OCI-M1 (cell line): ENCODE measurements at regions not wholly inside any gene's neighbourhood (a gene's known extent, or its start where the extent isn't known, plus 50 kb on each side); places are given as distances from the start of the nearest gene placed in this dataset.
"Not testable (repeated sequence)": the region's sequence is repeated elsewhere in the genome, so short reads cannot be mapped to it uniquely, and the experiment has no call there.

Experiments used
- DNase-seq: peaks from one replicate; lab custom pipeline; 2025; lab: John Stamatoyannopoulos, UW

- DNase-seq = no peak
Observed at GRCh38 chr1:67530071-67530470, 99.9 kb upstream of the SERBP1 start.

DNA sequence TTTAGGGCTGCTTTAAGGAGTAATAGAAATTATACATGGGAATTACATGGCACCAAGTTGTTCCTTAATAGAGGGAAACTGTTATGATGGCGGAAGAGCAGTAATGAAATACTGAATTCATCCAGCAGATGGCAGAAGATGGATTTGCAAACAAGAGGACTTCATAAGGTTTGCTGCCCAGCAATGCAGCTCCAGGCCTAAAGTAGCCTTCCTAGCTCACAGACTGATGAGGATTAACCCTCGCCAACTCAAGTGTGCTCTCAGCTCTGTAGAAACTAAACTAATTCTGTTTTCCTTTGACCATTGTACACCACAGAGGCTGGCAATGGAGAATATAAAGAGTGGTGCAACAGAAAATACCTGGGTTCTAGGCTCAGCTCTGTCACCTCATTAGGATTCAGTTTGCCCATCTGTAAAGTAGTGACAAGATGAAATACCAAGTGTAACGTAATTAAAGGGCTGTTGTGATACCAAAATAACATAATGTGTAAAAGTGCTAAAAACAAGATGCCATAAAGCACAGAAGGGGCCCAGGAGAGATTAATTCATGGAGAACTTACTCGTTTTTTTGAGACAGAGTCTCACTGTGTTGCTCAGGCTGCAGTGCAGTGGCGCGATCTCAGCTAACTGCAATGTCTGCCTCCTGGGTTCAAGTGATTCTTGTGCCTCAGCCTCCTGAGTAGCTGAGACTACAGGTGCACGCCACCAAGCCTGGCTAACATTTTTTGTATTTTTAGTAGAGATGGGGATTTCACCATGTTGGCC lies 102.4 kb upstream of the SERBP1 start:
- DNase-seq = peak; percentile 81

DNA sequence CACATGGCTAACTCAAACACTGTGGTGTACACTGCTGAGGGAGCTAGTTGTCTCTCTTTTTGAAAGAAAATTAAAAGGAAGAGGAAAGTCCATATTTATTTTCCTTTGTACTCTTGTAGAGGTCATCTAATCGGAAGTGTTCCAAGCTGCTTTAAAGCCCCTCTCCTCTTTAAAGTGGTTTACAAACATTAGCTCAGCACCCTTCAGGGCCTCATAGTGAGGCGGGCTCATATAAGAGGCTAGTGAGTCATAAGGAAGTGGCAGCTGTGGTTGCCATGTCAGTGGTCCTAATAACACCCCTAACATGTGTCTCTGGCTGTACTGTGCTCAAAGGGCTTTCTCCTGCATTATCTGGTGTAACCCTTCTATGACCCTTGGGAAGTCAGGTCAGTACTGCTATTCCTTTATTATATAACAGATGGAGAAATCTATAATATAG lies 104.4 kb upstream of the SERBP1 start:
- no peak for DNase-seq

- peak; percentile 86 for DNase-seq
Observed at GRCh38 chr1:67535474-67535873, 105.3 kb upstream of the SERBP1 start.

DNA sequence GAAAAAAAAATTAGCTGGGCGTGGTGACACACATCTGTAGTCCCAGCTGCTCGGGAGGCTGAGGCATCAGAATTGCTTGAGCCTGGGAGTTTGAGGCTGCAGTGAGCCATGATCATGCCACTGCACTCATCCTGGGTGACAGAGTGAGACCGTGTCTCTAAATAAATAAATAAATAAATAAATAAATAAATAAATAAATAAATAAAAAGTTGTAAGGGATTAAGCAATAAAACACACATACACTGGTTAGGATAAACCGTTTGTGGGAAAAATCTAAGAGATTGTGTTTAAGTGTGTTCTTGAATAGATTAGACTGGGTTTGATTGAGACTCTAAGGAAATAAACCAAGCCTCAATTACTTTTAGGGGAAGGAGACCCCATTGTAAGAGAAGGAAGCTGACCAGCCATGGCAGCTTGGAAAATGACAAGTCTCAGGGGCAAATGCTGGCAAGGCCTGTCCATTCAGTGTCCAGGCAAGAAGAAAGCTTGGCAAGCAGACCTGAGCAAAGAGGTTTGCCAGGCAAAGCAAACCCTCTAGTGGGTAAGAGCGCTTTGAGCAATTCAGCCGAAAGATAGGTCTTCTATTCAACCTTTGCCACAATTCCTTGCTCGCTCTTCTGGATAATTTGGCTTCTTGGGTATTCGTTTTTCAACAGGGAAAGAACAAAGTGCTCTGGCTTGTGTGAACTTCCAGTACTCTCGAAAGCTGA lies 106.9 kb upstream of the SERBP1 start:
- DNase-seq = no peak

- DNase-seq = no peak
Observed at GRCh38 chr1:67537667-67538018, 107.4 kb upstream of the SERBP1 start.

GRCh38 chr1:67540025-67540732 lies 110.0 kb upstream of the SERBP1 start:
- DNase-seq = no peak

DNA sequence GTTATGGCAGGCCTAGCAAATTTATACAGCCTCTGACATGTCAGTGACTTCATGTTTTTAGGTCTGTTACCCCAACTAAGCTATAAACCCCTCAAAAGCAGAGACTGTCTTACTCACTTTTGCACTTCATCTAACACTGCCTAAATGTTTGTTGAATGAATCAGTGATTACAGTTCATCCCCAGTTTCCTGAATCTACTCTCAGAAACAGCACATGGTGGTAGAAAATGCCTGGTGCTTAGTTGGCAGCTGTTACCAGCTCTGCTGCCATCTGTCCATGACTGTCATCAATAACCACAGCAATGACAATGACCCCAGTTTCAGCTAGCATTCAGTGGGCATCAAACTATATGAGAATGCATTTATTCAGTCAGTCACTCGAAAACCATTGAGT lies 110.5 kb upstream of the SERBP1 start:
- DNase-seq = no peak

GRCh38 chr1:67542747-67543146 lies 112.5 kb upstream of the SERBP1 start:
- DNase-seq = no peak

GRCh38 chr1:67544921-67545320 lies 114.7 kb upstream of the SERBP1 start:
- no peak for DNase-seq

DNA sequence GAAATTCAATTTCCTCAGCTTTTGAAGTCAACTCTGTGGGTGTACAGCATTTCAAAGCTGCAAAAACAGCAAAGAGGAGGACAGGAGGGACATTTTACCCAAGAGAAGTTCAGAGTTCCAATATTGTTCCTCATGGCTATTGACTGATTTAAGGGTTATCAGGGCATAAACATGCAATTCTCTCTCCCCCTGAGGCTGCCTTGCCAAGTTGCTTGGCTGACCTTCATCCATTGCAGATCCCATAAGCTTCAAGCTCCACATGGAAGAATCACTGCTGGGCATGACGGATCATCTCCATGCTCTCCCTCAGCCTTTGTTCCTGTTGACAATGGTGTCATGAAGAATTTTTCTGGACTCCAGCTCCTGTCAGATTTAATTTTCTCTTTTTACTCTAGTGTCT lies 115.2 kb upstream of the SERBP1 start:
- no peak for DNase-seq

DNA sequence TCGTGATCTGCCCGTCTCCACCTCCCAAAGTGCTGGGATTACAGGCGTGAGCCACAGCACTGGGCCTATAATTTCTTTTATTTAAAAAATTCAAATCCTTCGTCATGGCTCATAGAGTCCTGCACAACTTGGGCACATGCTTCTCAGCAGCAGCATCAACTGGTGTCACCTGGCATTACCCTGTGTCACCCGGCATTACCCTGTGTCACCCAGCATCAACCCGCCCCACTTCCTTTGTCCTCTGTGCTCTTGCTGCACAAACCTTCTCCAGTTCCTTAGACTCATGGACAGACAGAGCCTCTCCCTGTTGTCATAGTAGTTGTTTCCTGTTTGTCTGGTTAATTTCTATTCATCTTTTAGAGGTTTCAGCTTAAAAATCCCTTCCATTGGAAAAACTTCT lies 121.2 kb upstream of the SERBP1 start:
- DNase-seq = no peak

DNA sequence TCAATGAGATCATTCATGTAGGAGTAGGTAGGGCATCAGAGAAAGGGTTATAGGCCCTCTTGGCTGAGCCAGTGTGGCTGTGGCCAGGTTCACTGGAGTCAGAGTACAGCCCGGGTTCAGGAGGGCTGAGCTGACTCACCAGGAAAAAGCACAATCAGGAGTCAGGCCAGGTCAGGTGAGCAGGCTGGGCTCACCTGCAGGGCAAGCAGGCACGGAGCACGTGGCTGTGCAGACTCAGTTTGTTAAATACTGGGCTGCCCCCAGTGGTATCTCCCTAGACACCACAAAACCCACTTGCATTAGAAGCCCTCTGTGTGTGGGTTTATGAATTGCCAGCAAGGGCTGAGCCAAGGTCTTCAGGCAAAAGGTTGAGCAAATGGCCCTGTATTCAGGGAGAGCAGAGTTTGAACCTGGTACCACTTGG lies 122.1 kb upstream of the SERBP1 start:
- DNase-seq = no peak

DNA sequence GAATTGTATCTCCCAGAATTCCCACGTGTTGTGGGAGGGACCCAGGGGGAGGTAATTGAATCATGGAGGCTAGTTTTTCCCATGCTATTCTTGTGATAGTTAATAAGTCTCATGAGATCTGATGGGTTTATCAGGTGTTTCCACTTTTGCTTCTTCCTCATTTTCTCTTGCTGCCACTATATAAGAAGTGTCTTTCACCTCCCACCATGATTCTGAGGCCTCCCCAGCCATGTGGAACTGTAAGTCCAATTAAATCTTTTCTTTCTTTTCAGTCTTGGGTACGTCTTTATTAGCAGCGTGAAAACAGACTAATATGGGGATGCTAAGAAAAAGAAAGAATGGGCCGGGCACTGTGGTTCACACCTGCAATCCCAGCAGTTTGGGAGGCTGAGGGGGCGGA lies 124.0 kb upstream of the SERBP1 start:
- DNase-seq = not testable (repeated sequence)

DNA sequence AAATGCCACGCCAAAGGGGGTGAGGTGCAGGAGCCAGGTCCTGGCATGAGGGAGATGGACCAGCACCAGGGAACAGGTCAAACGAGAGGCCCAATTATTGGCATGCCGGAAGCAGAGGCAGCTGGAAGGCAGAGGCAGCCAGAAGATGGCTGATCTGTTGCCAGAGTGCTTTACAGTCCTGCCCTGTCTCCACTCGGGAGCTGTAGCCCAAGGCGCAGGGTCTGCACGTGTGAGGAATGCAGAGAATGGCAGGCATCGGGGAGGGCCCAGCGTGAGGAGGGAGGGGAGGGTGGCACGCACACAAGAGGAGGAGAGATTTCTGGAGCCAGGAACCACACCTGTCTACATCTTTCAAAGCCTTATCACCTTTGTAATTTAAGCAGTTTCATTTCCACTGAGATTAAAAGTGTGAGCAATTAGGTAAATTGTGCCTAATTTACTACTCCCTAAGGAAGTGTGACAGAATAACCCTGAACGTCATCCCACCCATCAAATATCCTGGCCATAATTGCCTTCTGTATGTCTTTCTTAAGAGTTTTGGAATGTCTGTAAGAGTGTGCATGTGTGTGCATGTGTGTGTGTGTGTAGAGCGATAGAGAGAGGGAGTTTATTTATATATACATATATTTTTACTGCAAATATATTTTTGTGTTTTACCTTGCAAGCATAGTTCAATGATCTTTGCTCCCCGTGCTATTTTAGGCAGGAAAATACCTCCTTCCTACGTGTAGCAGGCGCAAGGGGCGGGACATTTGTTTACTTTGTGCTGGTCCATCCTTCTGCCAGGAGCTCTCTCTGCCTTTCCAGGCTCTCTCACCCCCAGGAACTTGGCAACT lies 125.5 kb upstream of the SERBP1 start:
- DNase-seq = no peak

DNA sequence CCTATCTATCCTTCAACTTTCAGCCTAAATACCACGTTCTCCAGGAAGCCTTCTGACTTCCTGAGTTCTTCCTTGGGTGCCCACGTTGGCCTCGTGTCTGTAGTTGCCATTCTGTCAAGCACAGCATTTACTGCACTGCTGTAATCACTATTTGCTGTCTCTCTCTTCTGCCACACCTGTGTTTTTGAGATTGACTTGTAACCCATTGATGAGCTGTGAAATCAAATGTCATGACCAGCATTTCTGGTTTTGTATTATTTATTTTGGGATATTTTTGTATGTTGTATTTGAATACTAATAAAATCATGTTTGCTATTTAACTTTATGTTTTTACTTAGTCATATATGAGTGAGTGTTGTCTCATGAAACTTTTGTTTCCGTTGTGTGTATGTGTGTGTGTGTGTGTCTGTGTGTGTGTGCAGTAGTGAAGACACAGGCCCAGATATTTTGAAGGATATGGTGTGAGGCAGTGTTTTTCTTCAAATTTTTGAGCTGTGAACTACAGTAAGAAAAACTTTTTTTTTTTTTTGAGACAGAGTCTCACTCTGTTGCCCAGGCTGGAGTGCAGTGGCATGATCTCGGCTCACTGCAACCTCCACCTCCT lies 126.2 kb upstream of the SERBP1 start:
- DNase-seq = no peak

DNA sequence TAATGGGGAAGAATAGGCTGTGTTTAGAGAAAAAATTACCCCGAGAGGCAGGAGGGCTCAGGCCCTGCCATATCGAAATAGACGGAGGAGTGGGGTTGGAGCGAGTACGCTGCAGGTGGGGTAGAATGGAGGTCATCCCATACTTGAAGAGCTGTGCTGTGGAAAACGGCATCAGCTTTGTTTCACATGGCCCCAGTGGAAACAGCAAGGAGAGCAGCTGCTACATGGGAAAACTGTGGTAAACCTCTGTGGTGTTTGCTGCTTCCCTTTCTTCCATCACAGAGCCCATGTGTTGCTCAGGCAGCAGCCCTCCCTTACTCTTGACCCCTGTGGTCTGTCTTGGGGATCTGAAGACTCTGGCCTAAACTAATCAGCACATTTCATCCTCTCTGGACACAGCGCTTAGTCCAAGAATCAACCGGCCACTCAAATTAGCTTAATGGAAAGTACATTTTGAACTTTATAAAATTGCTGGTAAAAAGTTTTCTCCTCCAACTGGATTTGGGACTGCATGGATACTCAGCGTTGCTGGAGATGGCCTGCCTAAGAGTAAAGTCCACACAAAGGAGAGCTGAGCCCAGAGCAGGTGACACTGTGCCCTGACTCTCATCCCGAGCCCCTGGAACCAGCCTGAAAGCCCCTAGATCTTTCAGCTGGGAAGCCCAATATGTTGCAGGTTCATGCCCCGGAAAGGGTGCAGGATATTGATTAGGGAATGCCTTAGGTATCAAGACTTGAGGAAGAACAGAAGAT lies 127.1 kb upstream of the GADD45A start:
- DNase-seq = peak; percentile 25

DNA sequence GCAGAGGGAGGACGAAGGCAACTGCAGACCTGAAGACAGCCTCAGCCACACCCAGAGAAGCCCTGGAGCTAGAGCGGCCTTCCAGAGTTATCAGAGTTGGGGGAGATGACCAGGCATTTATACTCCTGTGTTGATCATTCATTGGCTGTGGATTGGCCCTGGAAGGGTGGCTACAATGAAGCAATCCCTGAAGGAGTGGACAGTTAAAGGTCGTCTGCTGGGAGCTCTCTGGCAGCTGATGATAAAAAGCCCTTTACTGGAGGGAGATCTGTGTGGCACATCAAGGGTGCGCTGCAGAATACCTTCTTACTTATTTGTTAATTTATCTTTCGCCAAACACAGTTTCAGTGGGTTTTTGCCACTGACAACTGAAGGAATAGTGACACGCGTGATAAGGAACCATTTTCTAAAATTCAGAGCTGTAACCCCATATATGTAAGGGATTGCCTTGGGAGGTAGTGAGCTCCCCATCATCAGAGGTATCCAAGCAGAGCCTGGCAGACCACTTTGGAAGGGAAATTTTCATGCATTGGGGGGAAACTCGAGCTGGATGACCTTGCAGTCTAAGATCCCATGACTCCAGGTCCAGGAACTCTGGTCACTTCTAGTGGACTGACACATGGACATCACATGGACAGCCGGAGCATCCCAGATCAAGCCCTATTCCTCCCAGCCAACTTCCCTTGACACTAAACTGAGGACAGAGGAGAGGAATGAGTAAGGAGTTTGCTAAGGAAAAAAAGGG lies 126.4 kb upstream of the GADD45A start:
- peak; percentile 37 for DNase-seq

- DNase-seq = no peak
Observed at GRCh38 chr1:67559222-67559700, 125.7 kb upstream of the GADD45A start.
